Left lung (tissue), 4 donors: ENCODE measurements at regions not wholly inside any gene's neighbourhood (a gene's known extent, or its start where the extent isn't known, plus 50 kb on each side); places are given as distances from the start of the nearest gene placed in this dataset.

Experiments used
- ATAC-seq: fragments of 200-7000 bp; cut with Tn5 transposase; one replicate; pipeline ENCODE4 v1.9.1; 2020; ENCODE audit warnings: moderate library complexity
- DNase-seq, 4 donors: peaks; one replicate each; pipeline ENCODE4 v3.0.0-alpha.2; 2013 to 2020
- H3K27ac ChIP-seq, 2 donors: fragments of 200-600 bp; sonication (generic) in 1 of 2; one replicate each; pipeline versions ENCODE4 v1.5.0 to v1.8.0; 2020 to 2021
- H3K27me3 ChIP-seq, 2 donors: fragments of 200-600 bp; sonication (generic) in 1 of 2; one replicate each; pipeline versions ENCODE4 v1.5.0 to v1.8.0; 2020 to 2021
- H3K36me3 ChIP-seq, 2 donors: fragments of 200-600 bp; sonication (generic) in 1 of 2; one replicate each; pipeline versions ENCODE4 v1.5.0 to v1.8.0; 2020 to 2021
- H3K4me1 ChIP-seq, 2 donors: fragments of 200-600 bp; one replicate each; pipeline ENCODE4 v1.8.0; 2021
- H3K4me3 ChIP-seq, 2 donors: fragments of 200-600 bp; sonication (generic) in 1 of 2; one replicate each; pipeline versions ENCODE4 v1.5.0 to v1.8.0; 2020 to 2021; ENCODE audit warnings: mild to moderate bottlenecking in 1 of 2
- H3K9me3 ChIP-seq, 2 donors: fragments of 200-600 bp; sonication (generic) in 1 of 2; one replicate each; pipeline versions ENCODE4 v1.5.0 to v1.8.0; 2020 to 2021
- CTCF ChIP-seq, 2 donors: fragments of 200-600 bp; sonication (generic) in 1 of 2; IDR thresholded peaks; one replicate each; pipeline versions ENCODE4 v1.5.0 to v1.8.0; 2021; ENCODE audit warnings: antibody characterized with exemption in 2 of 2
- intact Hi-C, 2 donors: fragments of 100-400 bp; cut with DNase I; formaldehyde crosslinking; loops; one replicate each; pipeline versions ENCODE4 v1.11.2 to v1.14.2; 2022
- donor health status: DM: no; HTN: yes; CAD: no.
- donor health status: DM: no; HTN: no; CAD: no.

- Histone ChIP-seq H3K4me3 (no peak overlapping the region), H3K4me1 (no peaks in the 10 kb centered on the region), H3K27ac (no peak overlapping the region), H3K27me3 (no peaks in the 10 kb centered on the region), H3K9me3 (peaks cover 0 to 14% of the 10 kb centered on the region in 2 donors), H3K36me3 (no peaks in the 10 kb centered on the region)
- intact Hi-C loops: no loop called here
- no peak for ATAC-seq
- no peak for TF ChIP-seq CTCF (IDR thresholded peaks at IDR 0.05)
- no peak for DNase-seq
Observed at GRCh38 chr14:87264272-87264785, 728.7 kb downstream of the GALC start.

- DNase-seq: no peak
- TF ChIP-seq CTCF (IDR thresholded peaks at IDR 0.05): no peak
- Histone ChIP-seq H3K4me3 (no peak overlapping the region), H3K4me1 (no peaks in the 10 kb centered on the region), H3K27ac (no peak overlapping the region), H3K27me3 (no peaks in the 10 kb centered on the region), H3K36me3 (no peaks in the 10 kb centered on the region), H3K9me3 (peaks cover 0 to 24% of the 10 kb centered on the region in 2 donors)
- intact Hi-C loops: no loop called here
- no peak for ATAC-seq
Observed at GRCh38 chr14:87261621-87262020, 731.4 kb downstream of the GALC start.

GRCh38 chr14:87260460-87260859 lies 732.5 kb downstream of the GALC start:
- no peaks in the 10 kb centered on the region for H3K4me1 ChIP-seq
- H3K9me3 ChIP-seq: peaks cover 0 to 18% of the 10 kb centered on the region in 2 donors
- no peaks in the 10 kb centered on the region for H3K27me3 ChIP-seq
- intact Hi-C loops: no loop called here
- ATAC-seq (no peak), DNase-seq (no peak)
- no peak overlapping the region for H3K27ac ChIP-seq
- no peaks in the 10 kb centered on the region for H3K36me3 ChIP-seq
- H3K4me3 ChIP-seq: no peak overlapping the region
- TF ChIP-seq CTCF (IDR thresholded peaks at IDR 0.05): no peak

GRCh38 chr14:87257421-87257820 lies 735.6 kb downstream of the GALC start:
- intact Hi-C loops: no loop called here
- Histone ChIP-seq H3K27ac (no peak overlapping the region), H3K4me1 (no peaks in the 10 kb centered on the region), H3K36me3 (no peaks in the 10 kb centered on the region), H3K9me3 (peaks cover 0 to 18% of the 10 kb centered on the region in 2 donors), H3K27me3 (no peaks in the 10 kb centered on the region), H3K4me3 (no peak overlapping the region)
- no peak for TF ChIP-seq CTCF (IDR thresholded peaks at IDR 0.05)
- DNase-seq (no peak), ATAC-seq (no peak)

- Histone ChIP-seq H3K9me3 (peaks cover 0 to 12% of the 10 kb centered on the region in 2 donors), H3K36me3 (no peaks in the 10 kb centered on the region), H3K27ac (no peak overlapping the region), H3K4me3 (no peak overlapping the region), H3K27me3 (no peaks in the 10 kb centered on the region), H3K4me1 (no peaks in the 10 kb centered on the region)
- no peak for TF ChIP-seq CTCF (IDR thresholded peaks at IDR 0.05)
- no peak for ATAC-seq
- DNase-seq: no peak
- intact Hi-C loops: no loop called here
Observed at GRCh38 chr14:87255058-87255457, 737.9 kb downstream of the GALC start.
